ENCODE measurements at regions not wholly inside any gene's neighbourhood (a gene's known extent, or its start where the extent isn't known, plus 50 kb on each side); places are given as distances from the start of the nearest gene placed in this dataset.

- intact Hi-C loops (cut with DNase I), result no loop called here
- DNase-seq (ENCODE audit: low spot score), result no peak
Observed at GRCh38 chr1:57803586-57803985, 379.7 kb upstream of the DAB1 start.

GRCh38 chr1:57800376-57800775, 376.5 kb upstream of the DAB1 start:
- intact Hi-C loops (cut with DNase I), result no loop called here
- DNase-seq (ENCODE audit: low spot score), result no peak

- intact Hi-C loops (cut with DNase I), result no loop called here
- DNase-seq (ENCODE audit: low spot score), result no peak
Observed at GRCh38 chr1:57799490-57800115, 375.7 kb upstream of the DAB1 start.

DNA sequence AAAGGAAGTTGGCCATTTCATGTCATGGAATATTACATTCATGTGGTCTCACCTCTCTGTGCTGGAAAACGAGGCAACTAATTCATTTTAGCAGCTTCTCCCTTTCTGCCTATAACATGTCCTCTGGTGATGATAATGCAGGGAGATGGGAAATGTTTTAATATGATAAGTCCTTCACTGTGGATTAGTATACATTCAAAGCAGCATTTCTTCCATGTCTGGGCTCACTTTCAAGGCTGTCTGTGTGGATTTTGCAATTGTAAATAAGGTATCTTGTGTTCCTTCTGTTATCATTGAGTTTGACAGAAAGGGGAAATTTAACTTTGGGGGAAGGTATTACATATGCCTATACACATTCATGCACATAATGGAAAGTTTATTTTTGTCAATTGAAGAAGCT, 374.7 kb upstream of the DAB1 start:
- intact Hi-C loops (cut with DNase I), result no loop called here
- no peak for DNase-seq (ENCODE audit: low spot score)

- no peak for DNase-seq (ENCODE audit: low spot score)
- intact Hi-C loops (cut with DNase I), result no loop called here
Observed at GRCh38 chr1:57797084-57797483, 373.2 kb upstream of the DAB1 start.

DNA sequence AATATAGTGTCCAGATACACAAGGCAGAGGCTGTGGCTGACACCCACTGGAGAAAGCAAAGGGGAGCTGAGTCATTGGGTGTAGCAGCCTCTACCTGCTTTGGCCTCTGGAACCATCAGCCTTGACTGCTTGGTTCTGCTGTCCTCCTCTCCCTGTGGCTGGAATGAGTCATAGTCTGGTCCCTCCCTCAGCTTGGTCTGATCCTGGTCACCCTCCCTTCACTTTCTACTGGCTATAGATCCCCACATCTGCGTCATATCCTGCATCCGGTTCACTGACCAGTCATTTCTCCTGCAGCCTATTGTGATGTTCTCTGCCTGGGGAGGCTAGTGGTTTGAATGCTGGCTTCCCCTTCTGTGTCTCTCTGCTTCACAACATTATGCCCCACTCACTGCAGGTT, 372.8 kb upstream of the DAB1 start:
- intact Hi-C loops (cut with DNase I), result no loop called here
- no peak for DNase-seq (ENCODE audit: low spot score)

GRCh38 chr1:57795886-57796285, 372.0 kb upstream of the DAB1 start:
- no peak for DNase-seq (ENCODE audit: low spot score)
- intact Hi-C loops (cut with DNase I), result no loop called here

DNA sequence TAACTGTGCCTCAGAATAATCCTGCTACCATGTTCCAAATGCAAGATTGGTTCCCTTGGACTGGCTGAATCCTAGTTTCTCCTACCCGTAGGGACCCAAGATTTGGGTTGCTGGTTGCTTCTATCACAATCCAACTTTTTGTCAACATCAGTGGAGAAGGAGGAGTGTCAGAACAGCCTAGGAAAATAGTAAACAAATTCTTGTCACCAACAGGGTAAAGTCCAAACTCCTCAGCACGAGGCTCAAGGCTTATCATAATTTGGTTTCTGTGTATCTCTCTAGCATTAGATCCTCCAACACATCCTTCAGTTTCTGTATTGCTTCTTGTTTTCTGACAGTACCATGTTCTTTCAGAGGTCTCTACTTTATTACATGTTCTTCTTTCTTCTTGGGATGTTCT, 370.2 kb upstream of the DAB1 start:
- no peak for DNase-seq (ENCODE audit: low spot score)
- intact Hi-C loops (cut with DNase I), result no loop called here

- intact Hi-C loops (cut with DNase I), result no loop called here
Observed at GRCh38 chr1:57791497-57791896, 367.6 kb upstream of the DAB1 start.

GRCh38 chr1:57789936-57790335, 366.1 kb upstream of the DAB1 start:
- intact Hi-C loops (cut with DNase I), result no loop called here
- DNase-seq (ENCODE audit: low spot score), result no peak

More at GRCh38 chr1:57791497-57791896, 367.6 kb upstream of the DAB1 start:
- no peak for DNase-seq (ENCODE audit: low spot score)

DNA sequence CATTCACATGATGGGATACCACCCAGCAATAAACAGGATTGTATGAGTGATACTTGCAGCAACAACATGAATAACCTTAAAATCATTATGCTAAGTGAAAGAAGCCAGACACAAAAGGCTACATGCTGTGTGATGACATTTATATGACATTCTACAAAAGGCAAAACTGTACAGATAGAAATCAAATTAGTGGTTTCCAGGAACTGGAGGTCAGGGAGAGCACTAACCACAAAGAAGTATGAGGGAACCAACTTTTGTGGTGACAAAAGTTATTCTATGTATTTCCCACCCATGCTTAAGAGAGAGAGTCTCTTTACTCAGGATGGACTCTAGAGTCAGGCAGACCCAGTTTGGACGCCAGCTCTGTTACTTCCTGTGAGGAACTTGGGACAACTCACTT, 364.5 kb upstream of the DAB1 start:
- DNase-seq (ENCODE audit: low spot score), result no peak
- intact Hi-C loops (cut with DNase I), result no loop called here

DNA sequence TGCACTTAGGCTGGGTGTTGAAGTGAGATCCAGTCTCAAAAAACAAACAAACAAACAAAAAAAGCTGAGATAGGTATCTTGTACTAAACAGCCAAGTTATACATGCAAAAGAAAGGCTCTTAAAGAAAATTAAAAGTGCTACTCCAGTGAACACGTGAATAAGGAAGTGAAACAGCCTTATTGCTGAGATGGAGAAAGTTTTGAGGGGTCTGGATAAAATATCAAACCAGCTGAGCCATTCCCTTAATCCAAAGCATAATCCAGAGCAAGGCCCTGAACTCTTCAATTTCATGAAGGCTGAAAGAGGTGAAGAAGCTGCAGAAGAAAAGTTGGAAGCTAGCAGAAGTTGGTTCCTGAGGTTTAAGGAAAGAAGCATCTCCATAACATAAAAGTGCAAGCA, 360.5 kb upstream of the DAB1 start:
- no peak for DNase-seq (ENCODE audit: low spot score)
- intact Hi-C loops (cut with DNase I), result no loop called here

GRCh38 chr1:57782357-57782756, 358.5 kb upstream of the DAB1 start:
- DNase-seq (ENCODE audit: low spot score), result no peak
- intact Hi-C loops (cut with DNase I), result no loop called here

- intact Hi-C loops (cut with DNase I), result no loop called here
Observed at GRCh38 chr1:57772580-57773195, 348.8 kb upstream of the DAB1 start.

DNA sequence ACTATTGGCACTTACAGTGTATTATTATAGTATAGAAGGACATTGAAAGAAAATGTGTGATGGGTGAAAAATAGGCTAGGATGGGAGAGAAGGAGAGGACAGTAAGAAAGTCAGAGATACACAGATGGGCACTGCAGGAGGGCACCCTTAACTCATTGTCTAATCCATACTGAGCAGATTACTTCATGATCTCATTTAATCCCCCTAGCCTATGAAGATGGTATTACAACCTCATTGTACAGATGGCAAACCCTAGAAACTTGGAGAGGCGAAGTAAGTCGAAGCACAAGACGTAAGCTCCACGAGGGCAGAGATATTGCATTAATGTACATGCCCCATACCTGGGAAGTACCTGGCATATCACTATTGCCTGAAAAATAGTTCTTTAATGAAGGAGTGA, 346.9 kb upstream of the DAB1 start:
- DNase-seq (ENCODE audit: low spot score), result no peak
- intact Hi-C loops (cut with DNase I), result no loop called here

More at GRCh38 chr1:57772580-57773195, 348.8 kb upstream of the DAB1 start:
- no peak for DNase-seq (ENCODE audit: low spot score)

DNA sequence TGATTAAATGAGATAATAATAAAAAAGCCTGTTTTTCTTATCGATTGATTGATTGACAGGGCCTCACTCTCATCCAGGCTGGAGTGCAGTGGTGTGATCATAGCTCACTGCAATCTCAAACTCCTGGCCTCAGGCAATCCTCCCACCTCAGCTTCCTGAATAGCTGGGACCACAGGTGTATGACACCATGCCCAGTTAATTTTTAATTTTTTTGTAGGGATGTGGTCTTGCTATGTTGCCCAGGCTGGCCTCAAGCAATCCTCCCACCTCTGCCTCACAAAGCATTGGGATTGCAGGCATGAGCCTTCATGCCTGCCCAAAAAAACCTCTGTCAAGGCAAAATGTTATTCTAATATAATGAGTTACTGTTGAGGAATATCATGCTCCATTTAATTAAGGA, 346.4 kb upstream of the DAB1 start:
- intact Hi-C loops (cut with DNase I), result no loop called here
- no peak for DNase-seq (ENCODE audit: low spot score)

DNA sequence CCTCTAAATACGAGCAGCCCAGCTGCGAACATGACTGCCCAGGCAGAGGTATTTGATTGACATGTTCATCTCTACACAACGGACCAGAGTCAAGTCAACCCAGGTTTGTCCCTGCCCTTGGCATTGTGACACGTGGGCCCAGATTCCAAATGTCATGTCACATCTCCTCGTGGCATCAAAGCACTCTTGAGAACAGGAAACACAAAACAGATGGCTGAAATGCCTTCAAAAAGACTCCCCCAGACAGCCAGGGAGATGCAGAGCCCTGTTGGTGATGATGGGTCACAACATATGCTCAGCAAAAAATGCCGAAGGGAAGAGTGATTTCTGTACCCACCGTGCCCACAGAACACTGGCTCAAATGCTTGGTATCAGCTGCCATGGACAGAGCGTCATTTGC, 337.8 kb upstream of the DAB1 start:
- DNase-seq (ENCODE audit: low spot score), result no peak
- intact Hi-C loops (cut with DNase I), result no loop called here

- no peak for DNase-seq (ENCODE audit: low spot score)
- intact Hi-C loops (cut with DNase I), result no loop called here
Observed at GRCh38 chr1:57752843-57753242, 329.0 kb upstream of the DAB1 start.

GRCh38 chr1:57748719-57749118, 324.9 kb upstream of the DAB1 start:
- no peak for DNase-seq (ENCODE audit: low spot score)

DNA sequence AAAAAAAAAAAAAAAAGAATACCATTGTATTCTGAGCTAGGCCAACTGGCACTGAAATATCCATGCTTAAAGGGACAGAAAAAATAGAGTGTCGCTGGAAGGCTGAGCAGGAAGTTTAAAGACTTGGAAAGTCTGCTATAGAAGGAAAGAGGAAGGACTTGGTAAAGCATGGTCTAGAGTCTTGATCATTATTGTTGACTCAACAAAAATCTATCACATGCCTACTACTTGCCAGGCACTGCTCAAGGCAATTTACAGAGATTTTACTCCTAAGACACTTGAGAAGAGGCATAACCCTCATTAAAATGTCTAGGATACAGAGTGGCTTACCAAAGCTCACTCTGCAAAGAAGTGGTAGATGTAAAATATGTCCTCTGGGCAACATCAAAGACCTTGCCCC, 324.0 kb upstream of the DAB1 start:
- intact Hi-C loops (cut with DNase I), result no loop called here
- no peak for DNase-seq (ENCODE audit: low spot score)

More at GRCh38 chr1:57748719-57749118, 324.9 kb upstream of the DAB1 start:
- intact Hi-C loops (cut with DNase I), result no loop called here

GRCh38 chr1:57741521-57741920, 317.7 kb upstream of the DAB1 start:
- intact Hi-C loops (cut with DNase I), result no loop called here
- DNase-seq (ENCODE audit: low spot score), result no peak

GRCh38 chr1:57736940-57737339, 313.1 kb upstream of the DAB1 start:
- no peak for DNase-seq (ENCODE audit: low spot score)
- intact Hi-C loops (cut with DNase I), result no loop called here

Measured in cardiac septum (tissue), 1 donor.